A172 (cell line): ENCODE measurements at regions not wholly inside any gene's neighbourhood (a gene's known extent, or its start where the extent isn't known, plus 50 kb on each side); places are given as distances from the start of the nearest gene placed in this dataset.

Experiments
- DNase-seq: peaks from one replicate; pipeline ENCODE4 v3.0.0-alpha.2; 2015; ENCODE audit warnings: low spot score

GRCh38 chr7:136254148-136254547, 277.0 kb upstream of the MTPN start:
- DNase-seq: no peak

DNA sequence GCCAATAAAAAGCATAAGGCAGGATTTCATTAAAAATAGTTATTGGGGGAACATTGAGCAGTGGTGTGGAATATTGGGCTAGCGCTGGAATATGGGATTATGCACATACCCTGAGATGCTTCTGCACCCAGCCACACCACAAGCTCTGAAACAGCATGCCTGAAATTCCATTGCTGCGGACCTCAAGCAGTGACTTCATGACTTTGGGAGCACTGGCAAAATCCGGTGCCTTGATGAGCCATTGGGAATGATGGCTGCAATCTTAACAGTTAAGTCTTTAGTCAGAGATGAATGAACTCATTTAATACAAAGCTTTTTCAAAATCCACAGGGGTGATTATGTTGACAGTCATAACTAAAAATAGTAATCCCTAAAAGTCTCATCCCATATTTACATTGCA, 274.7 kb upstream of the MTPN start:
- peak; percentile 26 for DNase-seq

- DNase-seq: no peak
Measured at GRCh38 chr7:136247211-136247610, 270.1 kb upstream of the MTPN start.

GRCh38 chr7:136245327-136246004, 268.3 kb upstream of the MTPN start:
- DNase-seq: no peak

GRCh38 chr7:136234040-136234439, 256.9 kb upstream of the MTPN start:
- DNase-seq: no peak

- no peak for DNase-seq
Measured at GRCh38 chr7:136230210-136230609, 253.1 kb upstream of the MTPN start.

GRCh38 chr7:136229790-136230189, 252.6 kb upstream of the MTPN start:
- DNase-seq: no peak

DNA sequence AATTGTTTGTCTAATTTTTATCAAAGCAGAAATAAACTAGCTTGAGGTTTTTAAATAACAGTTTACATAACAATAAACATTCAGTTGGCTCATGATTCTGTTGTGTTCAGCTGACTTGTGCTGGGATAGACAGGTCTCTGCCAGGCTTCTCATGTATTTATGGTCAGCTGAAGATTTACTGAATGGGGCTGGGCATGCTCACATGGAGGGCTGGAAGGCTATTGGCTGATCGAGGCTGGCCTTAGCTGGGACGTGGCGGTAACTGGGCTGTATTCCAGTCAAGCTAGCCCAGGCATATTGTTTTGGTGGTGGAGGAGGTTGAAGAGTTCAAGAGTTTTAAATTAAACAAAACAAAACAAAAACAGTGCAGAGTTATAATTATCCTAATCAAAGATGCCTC, 251.0 kb upstream of the MTPN start:
- DNase-seq: no peak

DNA sequence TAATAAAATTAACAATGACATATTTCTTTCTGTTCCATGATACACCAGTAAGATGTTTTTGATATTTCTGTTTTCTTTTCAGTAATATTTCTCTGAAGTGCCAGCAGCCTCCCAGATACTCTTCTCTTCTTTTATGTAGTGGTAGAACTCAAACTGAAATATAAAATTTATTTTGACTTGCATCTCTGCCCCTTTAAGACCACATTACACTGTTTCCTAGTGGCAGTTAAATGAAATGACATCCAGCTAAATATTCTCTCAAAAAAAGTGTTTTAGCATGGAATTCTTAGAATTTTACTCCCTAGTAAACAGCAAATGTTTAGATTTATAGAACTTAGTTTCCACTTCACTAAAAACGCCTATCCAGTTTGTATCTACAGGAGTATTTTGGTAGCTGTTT, 237.2 kb upstream of the MTPN start:
- DNase-seq: no peak

- no peak for DNase-seq
Measured at GRCh38 chr7:136213012-136213411, 235.9 kb upstream of the MTPN start.

DNA sequence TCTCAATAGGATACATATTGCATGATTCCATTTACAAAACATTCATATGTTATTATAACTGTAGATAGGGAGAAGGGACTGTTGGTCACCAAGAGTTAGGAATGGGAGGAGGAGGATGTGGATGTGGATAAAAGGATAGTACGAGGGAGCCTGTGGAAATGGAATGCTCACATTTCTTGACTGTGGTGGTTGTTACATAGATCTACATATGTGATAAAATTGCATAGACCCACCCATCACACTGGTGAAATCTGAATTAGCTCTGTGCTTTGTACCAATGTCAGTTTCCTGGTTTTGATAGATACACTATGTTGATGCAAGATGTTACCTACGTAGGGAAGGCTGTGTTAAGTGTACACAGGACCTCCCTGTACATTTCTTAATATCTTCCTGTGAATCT, 233.5 kb upstream of the MTPN start:
- DNase-seq: no peak

GRCh38 chr7:136210079-136210478, 232.9 kb upstream of the MTPN start:
- no peak for DNase-seq

GRCh38 chr7:136205956-136206355, 228.8 kb upstream of the MTPN start:
- DNase-seq: no peak

DNA sequence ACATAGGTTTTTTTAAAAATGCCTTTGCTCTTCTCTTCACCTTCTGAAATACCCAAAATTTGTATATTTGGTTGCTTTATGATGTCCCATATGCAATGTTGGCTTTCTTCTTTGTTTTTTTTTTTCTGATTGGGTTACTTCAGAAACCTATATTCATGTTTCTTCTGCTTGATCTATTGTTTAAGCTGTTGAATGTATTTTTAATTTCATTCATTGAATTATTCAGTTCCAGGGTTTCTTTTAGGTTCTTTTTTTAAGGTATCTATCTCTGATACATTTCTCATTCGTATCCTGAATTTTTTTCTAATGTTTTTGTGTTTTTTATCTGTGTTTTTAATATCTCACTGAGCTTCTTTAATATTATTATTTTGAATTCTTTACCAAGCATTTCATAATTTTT, 221.0 kb upstream of the MTPN start:
- no peak for DNase-seq

GRCh38 chr7:136194878-136195277, 217.7 kb upstream of the MTPN start:
- no peak for DNase-seq

GRCh38 chr7:136193940-136194339, 216.8 kb upstream of the MTPN start:
- DNase-seq: no peak

DNA sequence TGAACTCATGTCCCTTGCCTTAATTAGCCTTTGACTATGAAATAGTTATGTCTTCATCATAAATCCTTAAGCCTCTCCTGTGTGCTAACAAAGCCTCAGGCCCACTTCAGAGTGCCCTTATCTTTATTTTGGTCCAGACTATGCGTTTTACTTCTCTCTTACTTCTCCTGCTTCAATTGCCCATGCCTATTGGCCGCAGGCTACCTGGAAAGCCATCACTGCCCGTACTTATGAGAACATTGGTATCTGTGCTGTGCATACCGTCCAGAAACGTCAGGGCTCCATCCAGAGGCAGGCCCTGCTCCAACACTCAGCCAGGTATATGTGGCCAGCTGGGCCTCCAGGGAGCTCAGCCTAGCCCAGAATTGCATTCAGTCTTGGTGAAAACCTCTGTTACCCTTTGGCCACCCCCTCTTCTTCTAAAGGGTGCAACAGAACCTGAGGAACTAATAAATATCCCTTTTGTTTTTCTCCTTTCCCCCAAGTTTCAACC, 212.4 kb upstream of the MTPN start:
- DNase-seq: no peak

DNA sequence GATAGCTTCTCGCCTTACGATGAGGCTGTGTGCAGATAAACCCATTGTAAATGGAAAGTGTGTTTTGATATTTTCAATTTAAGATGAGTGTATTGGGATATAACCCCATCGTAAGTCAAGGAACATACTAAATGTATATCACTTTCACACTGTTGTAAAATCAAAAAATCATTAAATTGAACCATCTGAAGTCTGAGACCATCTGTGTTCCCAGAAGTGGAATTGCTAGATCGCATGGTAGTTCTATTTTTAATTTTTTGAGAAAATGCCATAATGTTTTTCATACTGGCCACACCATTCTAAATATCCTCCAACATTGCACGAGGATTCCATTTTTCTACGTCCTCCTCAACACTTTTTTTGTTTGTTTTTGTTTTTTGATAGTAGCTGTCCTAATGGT, 209.1 kb upstream of the MTPN start:
- DNase-seq: no peak

DNA sequence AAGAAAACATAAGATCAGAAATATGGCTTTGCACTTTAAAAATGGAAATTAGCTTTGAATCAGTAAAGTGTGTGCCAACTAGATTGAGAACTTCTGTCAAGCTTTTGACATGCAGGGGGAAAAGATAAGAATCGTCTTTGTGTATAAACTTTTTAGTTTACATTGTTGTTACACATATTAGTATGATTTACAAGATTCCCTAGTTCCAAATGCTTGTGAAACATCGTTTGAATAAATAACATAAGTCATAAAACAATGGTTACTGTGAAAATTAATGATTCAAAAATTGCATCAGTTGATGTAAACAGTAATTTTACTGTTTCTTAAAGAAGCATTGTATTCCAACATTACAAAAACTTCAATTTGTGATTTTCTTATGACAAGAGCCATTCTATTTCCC, 207.6 kb upstream of the MTPN start:
- no peak for DNase-seq

- DNase-seq: no peak
Measured at GRCh38 chr7:136183981-136184380, 206.8 kb upstream of the MTPN start.

- no peak for DNase-seq
Measured at GRCh38 chr7:136180984-136181383, 203.8 kb upstream of the MTPN start.

DNA sequence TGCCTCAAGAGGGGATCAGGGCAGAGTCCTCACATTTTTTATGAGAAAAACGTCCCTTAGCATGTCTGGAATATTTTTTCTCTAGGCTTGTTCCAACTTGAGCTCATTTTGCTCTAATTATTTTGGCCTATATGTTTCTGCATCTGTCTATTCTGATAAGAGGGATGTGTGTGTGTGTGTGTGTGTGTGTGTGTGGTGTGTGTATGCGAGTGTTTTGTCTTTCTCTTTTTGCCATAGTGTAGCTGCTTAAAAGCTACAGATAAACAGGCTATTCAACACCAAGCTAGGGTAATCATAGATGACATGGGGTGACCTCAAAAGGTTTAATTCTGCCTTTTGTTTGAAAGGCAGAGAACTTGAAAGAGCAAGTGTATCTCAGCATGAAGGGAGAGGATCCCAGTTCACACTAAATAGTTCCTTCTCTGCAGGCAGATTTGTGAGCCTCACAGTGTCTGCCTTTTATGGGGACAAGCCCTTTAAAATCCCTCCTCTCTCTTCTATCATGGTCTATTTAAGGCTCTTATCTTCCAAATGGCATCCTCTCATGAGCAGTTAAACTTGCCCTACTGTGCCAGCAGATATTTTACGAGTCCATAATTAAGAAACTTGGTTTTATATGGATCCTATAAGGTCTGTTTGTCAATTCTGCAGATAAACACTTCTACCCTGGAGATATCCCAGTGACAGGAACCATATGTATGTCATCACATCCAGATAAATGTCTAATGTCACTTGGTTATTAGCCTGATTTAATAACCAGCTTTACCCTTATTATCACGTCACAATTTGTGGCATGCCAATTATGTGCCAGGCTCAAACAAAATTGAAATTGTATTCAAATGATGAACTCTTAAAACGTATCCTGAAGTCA, 202.9 kb upstream of the MTPN start:
- no peak for DNase-seq

GRCh38 chr7:136179154-136179553, 202.0 kb upstream of the MTPN start:
- no peak for DNase-seq
